ENCODE measurements at regions not wholly inside any gene's neighbourhood (a gene's known extent, or its start where the extent isn't known, plus 50 kb on each side); places are given as distances from the start of the nearest gene placed in this dataset.

DNA sequence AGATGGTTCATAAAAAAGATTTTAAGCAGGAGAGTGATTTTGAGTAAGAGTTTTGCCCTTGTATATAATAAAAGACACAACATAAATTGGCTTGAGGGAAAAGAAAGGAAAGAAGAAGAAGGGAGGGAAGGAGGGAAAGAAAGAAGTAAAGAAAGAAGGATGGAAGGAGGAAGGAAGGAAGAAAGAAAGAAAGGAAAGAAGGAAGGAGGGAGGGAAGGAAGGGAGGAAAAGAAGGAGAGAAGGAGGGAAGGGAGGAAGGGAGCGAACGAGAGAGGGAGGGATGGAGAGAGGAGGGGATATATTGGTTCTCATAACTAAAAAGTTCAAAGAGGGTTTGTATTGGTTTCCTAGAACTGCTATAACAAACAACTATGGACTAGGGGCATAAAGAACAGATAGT lies 62.2 kb upstream of the PAX7 start:
- ATAC-seq = no peak
- TF ChIP-seq SOX15 (CRISPR knock-in tag; IDR thresholded peaks at IDR 0.05) = no peak
- TF ChIP-seq, protein P1, sequence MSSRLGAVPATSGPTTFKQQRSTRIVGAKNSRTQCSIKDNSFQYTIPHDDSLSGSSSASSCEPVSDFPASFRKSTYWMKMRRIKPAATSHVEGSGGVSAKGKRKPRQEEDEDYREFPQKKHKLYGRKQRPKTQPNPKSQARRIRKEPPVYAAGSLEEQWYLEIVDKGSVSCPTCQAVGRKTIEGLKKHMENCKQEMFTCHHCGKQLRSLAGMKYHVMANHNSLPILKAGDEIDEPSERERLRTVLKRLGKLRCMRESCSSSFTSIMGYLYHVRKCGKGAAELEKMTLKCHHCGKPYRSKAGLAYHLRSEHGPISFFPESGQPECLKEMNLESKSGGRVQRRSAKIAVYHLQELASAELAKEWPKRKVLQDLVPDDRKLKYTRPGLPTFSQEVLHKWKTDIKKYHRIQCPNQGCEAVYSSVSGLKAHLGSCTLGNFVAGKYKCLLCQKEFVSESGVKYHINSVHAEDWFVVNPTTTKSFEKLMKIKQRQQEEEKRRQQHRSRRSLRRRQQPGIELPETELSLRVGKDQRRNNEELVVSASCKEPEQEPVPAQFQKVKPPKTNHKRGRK (CRISPR knock-in tag; IDR thresholded peaks at IDR 0.05; ENCODE audit: borderline replicate concordance) = no peak
- TF ChIP-seq, protein P2, sequence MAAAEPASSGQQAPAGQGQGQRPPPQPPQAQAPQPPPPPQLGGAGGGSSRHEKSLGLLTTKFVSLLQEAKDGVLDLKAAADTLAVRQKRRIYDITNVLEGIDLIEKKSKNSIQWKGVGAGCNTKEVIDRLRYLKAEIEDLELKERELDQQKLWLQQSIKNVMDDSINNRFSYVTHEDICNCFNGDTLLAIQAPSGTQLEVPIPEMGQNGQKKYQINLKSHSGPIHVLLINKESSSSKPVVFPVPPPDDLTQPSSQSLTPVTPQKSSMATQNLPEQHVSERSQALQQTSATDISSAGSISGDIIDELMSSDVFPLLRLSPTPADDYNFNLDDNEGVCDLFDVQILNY (CRISPR knock-in tag; IDR thresholded peaks at IDR 0.05) = no peak
- TF ChIP-seq ZNF121 (CRISPR knock-in tag; IDR thresholded peaks at IDR 0.05) = no peak
- Mint-ChIP-seq H3K4me3 (no peak overlapping the region), H3K36me3 (no peaks in the 10 kb centered on the region), H3K4me1 (peaks cover 17% of the 10 kb centered on the region), H3K27ac (no peak overlapping the region), H3K27me3 (ENCODE audit: low read depth) (peaks cover 10% of the 10 kb centered on the region), H3K9me3 (peaks cover 9% of the 10 kb centered on the region; the same call in 1 of the 2 replicates)
- ChIA-PET CTCF (interaction anchor here (1.5 to 1.8 kb wide), 2 partner anchors 13 kb away, joined by 7 to 10 read pairs; no protein-coding TSS in a partner anchor), POLR2A (no interaction called here)
- no peak for DNase-seq (ENCODE audit: low spot score)

DNA sequence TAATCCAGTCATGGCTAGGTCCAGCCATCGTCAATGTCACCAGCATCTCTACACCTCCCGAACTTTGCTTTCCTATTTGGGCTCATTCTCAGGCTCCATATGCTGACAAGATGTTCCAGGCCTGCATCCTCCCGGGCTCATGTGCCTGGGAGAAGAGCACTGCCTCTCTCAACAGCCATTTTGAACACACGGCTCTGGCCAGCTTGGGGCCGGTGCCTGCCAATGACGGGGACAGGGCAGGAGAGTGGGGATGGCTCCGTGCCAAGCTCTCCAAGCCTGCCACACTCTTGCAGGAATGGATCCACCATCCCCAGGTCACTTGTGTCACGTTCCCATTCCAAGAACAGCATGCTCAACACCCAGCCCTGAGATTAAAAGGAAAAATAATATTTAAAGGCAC lies 61.4 kb upstream of the PAX7 start:
- H3K27me3 Mint-ChIP-seq (ENCODE audit: low read depth) = peaks cover 10% of the 10 kb centered on the region
- H3K27ac Mint-ChIP-seq = no peak overlapping the region
- no peak overlapping the region for H3K4me3 Mint-ChIP-seq
- ATAC-seq (no peak), DNase-seq (ENCODE audit: low spot score) (no peak)
- peaks cover 9% of the 10 kb centered on the region; the same call in 1 of the 2 replicates for H3K9me3 Mint-ChIP-seq
- H3K36me3 Mint-ChIP-seq = no peaks in the 10 kb centered on the region
- H3K4me1 Mint-ChIP-seq = peaks cover 17% of the 10 kb centered on the region
- no peak for TF ChIP-seq NFE2L1 (CRISPR knock-in tag; IDR thresholded peaks at IDR 0.05)
- TF ChIP-seq, protein P3, sequence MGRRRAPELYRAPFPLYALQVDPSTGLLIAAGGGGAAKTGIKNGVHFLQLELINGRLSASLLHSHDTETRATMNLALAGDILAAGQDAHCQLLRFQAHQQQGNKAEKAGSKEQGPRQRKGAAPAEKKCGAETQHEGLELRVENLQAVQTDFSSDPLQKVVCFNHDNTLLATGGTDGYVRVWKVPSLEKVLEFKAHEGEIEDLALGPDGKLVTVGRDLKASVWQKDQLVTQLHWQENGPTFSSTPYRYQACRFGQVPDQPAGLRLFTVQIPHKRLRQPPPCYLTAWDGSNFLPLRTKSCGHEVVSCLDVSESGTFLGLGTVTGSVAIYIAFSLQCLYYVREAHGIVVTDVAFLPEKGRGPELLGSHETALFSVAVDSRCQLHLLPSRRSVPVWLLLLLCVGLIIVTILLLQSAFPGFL (CRISPR knock-in tag; IDR thresholded peaks at IDR 0.05; ENCODE audit: borderline replicate concordance) = no peak
- TF ChIP-seq, protein P4, sequence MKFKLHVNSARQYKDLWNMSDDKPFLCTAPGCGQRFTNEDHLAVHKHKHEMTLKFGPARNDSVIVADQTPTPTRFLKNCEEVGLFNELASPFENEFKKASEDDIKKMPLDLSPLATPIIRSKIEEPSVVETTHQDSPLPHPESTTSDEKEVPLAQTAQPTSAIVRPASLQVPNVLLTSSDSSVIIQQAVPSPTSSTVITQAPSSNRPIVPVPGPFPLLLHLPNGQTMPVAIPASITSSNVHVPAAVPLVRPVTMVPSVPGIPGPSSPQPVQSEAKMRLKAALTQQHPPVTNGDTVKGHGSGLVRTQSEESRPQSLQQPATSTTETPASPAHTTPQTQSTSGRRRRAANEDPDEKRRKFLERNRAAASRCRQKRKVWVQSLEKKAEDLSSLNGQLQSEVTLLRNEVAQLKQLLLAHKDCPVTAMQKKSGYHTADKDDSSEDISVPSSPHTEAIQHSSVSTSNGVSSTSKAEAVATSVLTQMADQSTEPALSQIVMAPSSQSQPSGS (CRISPR knock-in tag; IDR thresholded peaks at IDR 0.05; ENCODE audit: borderline replicate concordance, low read depth) = no peak
- TF ChIP-seq NFYB (CRISPR knock-in tag; conservative IDR thresholded peaks at IDR 0.05; ENCODE audit: low read depth) = no peak
- TF ChIP-seq, protein P5, sequence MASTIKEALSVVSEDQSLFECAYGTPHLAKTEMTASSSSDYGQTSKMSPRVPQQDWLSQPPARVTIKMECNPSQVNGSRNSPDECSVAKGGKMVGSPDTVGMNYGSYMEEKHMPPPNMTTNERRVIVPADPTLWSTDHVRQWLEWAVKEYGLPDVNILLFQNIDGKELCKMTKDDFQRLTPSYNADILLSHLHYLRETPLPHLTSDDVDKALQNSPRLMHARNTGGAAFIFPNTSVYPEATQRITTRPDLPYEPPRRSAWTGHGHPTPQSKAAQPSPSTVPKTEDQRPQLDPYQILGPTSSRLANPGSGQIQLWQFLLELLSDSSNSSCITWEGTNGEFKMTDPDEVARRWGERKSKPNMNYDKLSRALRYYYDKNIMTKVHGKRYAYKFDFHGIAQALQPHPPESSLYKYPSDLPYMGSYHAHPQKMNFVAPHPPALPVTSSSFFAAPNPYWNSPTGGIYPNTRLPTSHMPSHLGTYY (CRISPR knock-in tag; IDR thresholded peaks at IDR 0.05) = no peak
- TF ChIP-seq, protein P6, sequence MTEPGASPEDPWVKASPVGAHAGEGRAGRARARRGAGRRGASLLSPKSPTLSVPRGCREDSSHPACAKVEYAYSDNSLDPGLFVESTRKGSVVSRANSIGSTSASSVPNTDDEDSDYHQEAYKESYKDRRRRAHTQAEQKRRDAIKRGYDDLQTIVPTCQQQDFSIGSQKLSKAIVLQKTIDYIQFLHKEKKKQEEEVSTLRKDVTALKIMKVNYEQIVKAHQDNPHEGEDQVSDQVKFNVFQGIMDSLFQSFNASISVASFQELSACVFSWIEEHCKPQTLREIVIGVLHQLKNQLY (CRISPR knock-in tag; IDR thresholded peaks at IDR 0.05) = no peak
- TF ChIP-seq PRRX2 (CRISPR knock-in tag; IDR thresholded peaks at IDR 0.05) = no peak
- no peak for TF ChIP-seq CREM (CRISPR knock-in tag; IDR thresholded peaks at IDR 0.05)
- TF ChIP-seq, protein P7, sequence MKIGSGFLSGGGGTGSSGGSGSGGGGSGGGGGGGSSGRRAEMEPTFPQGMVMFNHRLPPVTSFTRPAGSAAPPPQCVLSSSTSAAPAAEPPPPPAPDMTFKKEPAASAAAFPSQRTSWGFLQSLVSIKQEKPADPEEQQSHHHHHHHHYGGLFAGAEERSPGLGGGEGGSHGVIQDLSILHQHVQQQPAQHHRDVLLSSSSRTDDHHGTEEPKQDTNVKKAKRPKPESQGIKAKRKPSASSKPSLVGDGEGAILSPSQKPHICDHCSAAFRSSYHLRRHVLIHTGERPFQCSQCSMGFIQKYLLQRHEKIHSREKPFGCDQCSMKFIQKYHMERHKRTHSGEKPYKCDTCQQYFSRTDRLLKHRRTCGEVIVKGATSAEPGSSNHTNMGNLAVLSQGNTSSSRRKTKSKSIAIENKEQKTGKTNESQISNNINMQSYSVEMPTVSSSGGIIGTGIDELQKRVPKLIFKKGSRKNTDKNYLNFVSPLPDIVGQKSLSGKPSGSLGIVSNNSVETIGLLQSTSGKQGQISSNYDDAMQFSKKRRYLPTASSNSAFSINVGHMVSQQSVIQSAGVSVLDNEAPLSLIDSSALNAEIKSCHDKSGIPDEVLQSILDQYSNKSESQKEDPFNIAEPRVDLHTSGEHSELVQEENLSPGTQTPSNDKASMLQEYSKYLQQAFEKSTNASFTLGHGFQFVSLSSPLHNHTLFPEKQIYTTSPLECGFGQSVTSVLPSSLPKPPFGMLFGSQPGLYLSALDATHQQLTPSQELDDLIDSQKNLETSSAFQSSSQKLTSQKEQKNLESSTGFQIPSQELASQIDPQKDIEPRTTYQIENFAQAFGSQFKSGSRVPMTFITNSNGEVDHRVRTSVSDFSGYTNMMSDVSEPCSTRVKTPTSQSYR (CRISPR knock-in tag; IDR thresholded peaks at IDR 0.05) = no peak
- TF ChIP-seq JAZF1 (CRISPR knock-in tag; IDR thresholded peaks at IDR 0.05) = no peak
- no peak for TF ChIP-seq ESRRA (CRISPR knock-in tag; IDR thresholded peaks at IDR 0.05; ENCODE audit: borderline replicate concordance)
- TF ChIP-seq, protein P8, sequence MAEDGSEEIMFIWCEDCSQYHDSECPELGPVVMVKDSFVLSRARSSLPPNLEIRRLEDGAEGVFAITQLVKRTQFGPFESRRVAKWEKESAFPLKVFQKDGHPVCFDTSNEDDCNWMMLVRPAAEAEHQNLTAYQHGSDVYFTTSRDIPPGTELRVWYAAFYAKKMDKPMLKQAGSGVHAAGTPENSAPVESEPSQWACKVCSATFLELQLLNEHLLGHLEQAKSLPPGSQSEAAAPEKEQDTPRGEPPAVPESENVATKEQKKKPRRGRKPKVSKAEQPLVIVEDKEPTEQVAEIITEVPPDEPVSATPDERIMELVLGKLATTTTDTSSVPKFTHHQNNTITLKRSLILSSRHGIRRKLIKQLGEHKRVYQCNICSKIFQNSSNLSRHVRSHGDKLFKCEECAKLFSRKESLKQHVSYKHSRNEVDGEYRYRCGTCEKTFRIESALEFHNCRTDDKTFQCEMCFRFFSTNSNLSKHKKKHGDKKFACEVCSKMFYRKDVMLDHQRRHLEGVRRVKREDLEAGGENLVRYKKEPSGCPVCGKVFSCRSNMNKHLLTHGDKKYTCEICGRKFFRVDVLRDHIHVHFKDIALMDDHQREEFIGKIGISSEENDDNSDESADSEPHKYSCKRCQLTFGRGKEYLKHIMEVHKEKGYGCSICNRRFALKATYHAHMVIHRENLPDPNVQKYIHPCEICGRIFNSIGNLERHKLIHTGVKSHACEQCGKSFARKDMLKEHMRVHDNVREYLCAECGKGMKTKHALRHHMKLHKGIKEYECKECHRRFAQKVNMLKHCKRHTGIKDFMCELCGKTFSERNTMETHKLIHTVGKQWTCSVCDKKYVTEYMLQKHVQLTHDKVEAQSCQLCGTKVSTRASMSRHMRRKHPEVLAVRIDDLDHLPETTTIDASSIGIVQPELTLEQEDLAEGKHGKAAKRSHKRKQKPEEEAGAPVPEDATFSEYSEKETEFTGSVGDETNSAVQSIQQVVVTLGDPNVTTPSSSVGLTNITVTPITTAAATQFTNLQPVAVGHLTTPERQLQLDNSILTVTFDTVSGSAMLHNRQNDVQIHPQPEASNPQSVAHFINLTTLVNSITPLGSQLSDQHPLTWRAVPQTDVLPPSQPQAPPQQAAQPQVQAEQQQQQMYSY (CRISPR knock-in tag; IDR thresholded peaks at IDR 0.05) = no peak
- TF ChIP-seq RELA (CRISPR knock-in tag; IDR thresholded peaks at IDR 0.05; ENCODE audit: borderline replicate concordance) = no peak
- no peak for TF ChIP-seq GABPB1 (CRISPR knock-in tag; IDR thresholded peaks at IDR 0.05)
- CTCF ChIA-PET = interaction anchor here (0.8 to 7.6 kb wide), 4 partner anchors 11 to 335 kb away, joined by 3 to 340 read pairs (median 10); no protein-coding TSS in a partner anchor
- POLR2A ChIA-PET = no interaction called here

All from WTC11 (cell line).